Keratinocyte (primary cell): ENCODE measurements at regions not wholly inside any gene's neighbourhood (a gene's known extent, or its start where the extent isn't known, plus 50 kb on each side); places are given as distances from the start of the nearest gene placed in this dataset.

Source experiments
- DNase-seq: peaks from one replicate; pipeline ENCODE4 v3.0.0-alpha.2; 2011; ENCODE audit warnings: low read depth, missing footprints, low spot score
- FAIRE-seq: peaks from 2 replicates; lab custom pipeline; 2011; peaks lifted over from hg19 to GRCh38; lab: Jason Lieb, UNC
- H2AFZ ChIP-seq: 2 replicates; pipeline ENCODE4 v1.6.0; 2012; ENCODE audit warnings: low read length, control low read depth, inconsistent platforms; ENCODE audit not compliant: control insufficient read depth
- H3K27ac ChIP-seq: 2 replicates; pipeline ENCODE4 v1.5.1; 2011; ENCODE audit warnings: low read length; ENCODE audit not compliant: control insufficient read depth, insufficient read depth
- H3K27me3 ChIP-seq: 3 replicates; pipeline ENCODE4 v1.6.0; 2011; ENCODE audit warnings: low read length; ENCODE audit not compliant: control insufficient read depth, insufficient read depth; ENCODE audit errors: extremely low read depth
- H3K36me3 ChIP-seq, 2 experiments: 2 replicates in 1 of 2; 3 replicates in 1 of 2; pipeline ENCODE4 v1.5.1; 2011; ENCODE audit warnings: low read length in 2 of 2, mild to moderate bottlenecking in 1 of 2; ENCODE audit not compliant: control insufficient read depth in 2 of 2, insufficient read depth in 2 of 2; ENCODE audit errors: extremely low read depth in 1 of 2
- H3K4me1 ChIP-seq: 3 replicates; pipeline ENCODE4 v1.5.1; 2011; ENCODE audit warnings: low read length; ENCODE audit not compliant: control insufficient read depth, insufficient read depth; ENCODE audit errors: extremely low read depth
- H3K4me2 ChIP-seq: 3 replicates; pipeline ENCODE4 v1.6.0; 2011; ENCODE audit warnings: low read depth, low read length; ENCODE audit not compliant: control insufficient read depth, insufficient read depth; ENCODE audit errors: extremely low read depth
- H3K4me3 ChIP-seq, 3 experiments: fragments of 200-600 bp in 1 of 3; sonication (generic) in 1 of 3; 2 replicates in 2 of 3; 3 replicates in 1 of 3; pipeline ENCODE4 v1.5.1; 2011 to 2016; ENCODE audit warnings: low read length in 3 of 3, mild to moderate bottlenecking in 3 of 3, control low read depth in 2 of 3, inconsistent platforms in 1 of 3, low read depth in 1 of 3, mixed read lengths in 1 of 3, mixed run types in 1 of 3, moderate library complexity in 1 of 3; ENCODE audit not compliant: control insufficient read depth in 2 of 3, insufficient read depth in 2 of 3; ENCODE audit errors: extremely low read depth in 1 of 3
- H3K79me2 ChIP-seq: 2 replicates; pipeline ENCODE4 v1.6.0; 2012; ENCODE audit warnings: low read length; ENCODE audit not compliant: control insufficient read depth, insufficient read depth
- H3K9ac ChIP-seq: 3 replicates; pipeline ENCODE4 v1.6.0; 2011; ENCODE audit warnings: low read length; ENCODE audit not compliant: control insufficient read depth, insufficient read depth; ENCODE audit errors: extremely low read depth
- H3K9me1 ChIP-seq: 3 replicates; pipeline ENCODE4 v1.6.0; 2011; ENCODE audit warnings: low read length; ENCODE audit not compliant: control insufficient read depth, insufficient read depth; ENCODE audit errors: extremely low read depth
- H3K9me3 ChIP-seq: 2 replicates; pipeline ENCODE4 v1.5.1; 2012; ENCODE audit warnings: low read depth, low read length; ENCODE audit not compliant: control insufficient read depth
- H4K20me1 ChIP-seq: 3 replicates; pipeline ENCODE4 v1.6.0; 2011; ENCODE audit warnings: low read length; ENCODE audit not compliant: control insufficient read depth, insufficient read depth; ENCODE audit errors: extremely low read depth
- CTCF ChIP-seq, 3 experiments: IDR thresholded peaks in 1 of 3; conservative IDR thresholded peaks in 1 of 3; optimal IDR thresholded peaks in 1 of 3; 2 replicates in 2 of 3; 3 replicates in 1 of 3; pipeline versions ENCODE3 to v1.5.1; 2011; ENCODE audit warnings: low read length in 3 of 3, mild to moderate bottlenecking in 3 of 3, moderate library complexity in 2 of 3, control low read depth in 1 of 3, inconsistent platforms in 1 of 3; ENCODE audit not compliant: insufficient read depth in 2 of 3; ENCODE audit errors: extremely low read depth in 1 of 3
- EZH2 ChIP-seq: IDR thresholded peaks from one replicate; pipeline ENCODE4 v1.6.1; 2012; ENCODE audit warnings: inconsistent platforms, mild to moderate bottlenecking, low read length, moderate library complexity
- dilution Hi-C: fragments of 300-500 bp; cut with MboI; formaldehyde crosslinking; loops from one replicate; pipeline ENCODE4 v1.7.0; 2020; ENCODE audit warnings: low sequenced_read_pairs; ENCODE audit not compliant: extremely low pct_ligation_motif_present

GRCh38 chr9:82491604-82492003 is 503.0 kb downstream of the SPATA31D1 start:
- DNase-seq = no peak
- no peaks in the 10 kb centered on the region for H3K36me3 ChIP-seq
- dilution Hi-C loops = no loop called here
- no peaks in the 10 kb centered on the region for H3K27me3 ChIP-seq
- H2AFZ ChIP-seq = no peak overlapping the region
- no peak overlapping the region for H3K4me2 ChIP-seq
- H3K79me2 ChIP-seq = no peaks in the 10 kb centered on the region
- no peaks in the 10 kb centered on the region for H4K20me1 ChIP-seq
- no peaks in the 10 kb centered on the region for H3K9me3 ChIP-seq
- TF ChIP-seq EZH2 (no peak), CTCF (optimal IDR thresholded peaks at IDR 0.05 in 1 of 3, IDR thresholded peaks at IDR 0.05 in 1 of 3, conservative IDR thresholded peaks at IDR 0.05 in 1 of 3; ENCODE audit: extremely low read depth in 1 of 3, insufficient read depth in 2 of 3, low read length in 3 of 3) (no peak)
- H3K4me3 ChIP-seq = no peak overlapping the region
- H3K4me1 ChIP-seq = peaks cover 24% of the 10 kb centered on the region
- no peaks in the 10 kb centered on the region for H3K9me1 ChIP-seq
- H3K9ac ChIP-seq = no peak overlapping the region
- no peak for FAIRE-seq
- H3K27ac ChIP-seq = no peak overlapping the region

- no peak overlapping the region for H3K9ac ChIP-seq
- H3K4me2 ChIP-seq = no peak overlapping the region
- no peaks in the 10 kb centered on the region for H4K20me1 ChIP-seq
- FAIRE-seq = no peak
- peaks cover 24% of the 10 kb centered on the region for H3K4me1 ChIP-seq
- TF ChIP-seq CTCF (optimal IDR thresholded peaks at IDR 0.05 in 1 of 3, IDR thresholded peaks at IDR 0.05 in 1 of 3, conservative IDR thresholded peaks at IDR 0.05 in 1 of 3; ENCODE audit: extremely low read depth in 1 of 3, insufficient read depth in 2 of 3, low read length in 3 of 3) = no peak
- no peak for TF ChIP-seq EZH2
- no peak for DNase-seq
- dilution Hi-C loops = no loop called here
- no peak overlapping the region for H3K4me3 ChIP-seq
- H3K27ac ChIP-seq = no peak overlapping the region
- H3K9me3 ChIP-seq = no peaks in the 10 kb centered on the region
- no peak overlapping the region for H2AFZ ChIP-seq
- H3K27me3 ChIP-seq = no peaks in the 10 kb centered on the region
- H3K79me2 ChIP-seq = no peaks in the 10 kb centered on the region
- no peaks in the 10 kb centered on the region for H3K36me3 ChIP-seq
- no peaks in the 10 kb centered on the region for H3K9me1 ChIP-seq
Observed at GRCh38 chr9:82492274-82492673, 503.7 kb downstream of the SPATA31D1 start.
